GM12864 (cell line): ENCODE measurements at regions not wholly inside any gene's neighbourhood (a gene's known extent, or its start where the extent isn't known, plus 50 kb on each side); places are given as distances from the start of the nearest gene placed in this dataset.

Experiments
- DNase-seq: peaks from one replicate; pipeline ENCODE4 v3.0.0-alpha.2; 2011; ENCODE audit warnings: low read depth
- H3K4me3 ChIP-seq: 2 replicates; pipeline ENCODE4 v1.5.1; 2011; ENCODE audit warnings: mild to moderate bottlenecking, low read depth, low read length, control low read depth
- CTCF ChIP-seq: IDR thresholded peaks from 2 replicates; pipeline ENCODE4 v1.5.1; 2011; ENCODE audit warnings: low read depth, mild to moderate bottlenecking, moderate library complexity, low read length, control low read depth, inconsistent platforms; ENCODE audit errors: missing control alignments

GRCh38 chr4:108488865-108489264 lies 131.5 kb upstream of the RPL34 start:
- DNase-seq: no peak
- no peak for TF ChIP-seq CTCF
- no peak overlapping the region for H3K4me3 ChIP-seq

- H3K4me3 ChIP-seq: no peak overlapping the region
- no peak for DNase-seq
- TF ChIP-seq CTCF: no peak
Observed at GRCh38 chr4:108486046-108486445, 134.3 kb upstream of the RPL34 start.

- TF ChIP-seq CTCF: no peak
- no peak for DNase-seq
- no peak overlapping the region for H3K4me3 ChIP-seq
Observed at GRCh38 chr4:108484187-108484586, 136.2 kb upstream of the RPL34 start.

GRCh38 chr4:108483650-108484049 lies 136.7 kb upstream of the RPL34 start:
- no peak for TF ChIP-seq CTCF
- H3K4me3 ChIP-seq: no peak overlapping the region

GRCh38 chr4:108483079-108483478 lies 137.3 kb upstream of the RPL34 start:
- DNase-seq: no peak
- H3K4me3 ChIP-seq: no peak overlapping the region
- no peak for TF ChIP-seq CTCF

More at GRCh38 chr4:108483650-108484049, 136.7 kb upstream of the RPL34 start:
- no peak for DNase-seq

- TF ChIP-seq CTCF: no peak
- DNase-seq: no peak
Observed at GRCh38 chr4:108480881-108481280, 139.5 kb upstream of the RPL34 start.

GRCh38 chr4:108477527-108478108 lies 142.8 kb upstream of the RPL34 start:
- no peak for TF ChIP-seq CTCF
- DNase-seq: no peak
- H3K4me3 ChIP-seq: no peak overlapping the region

More at GRCh38 chr4:108480881-108481280, 139.5 kb upstream of the RPL34 start:
- no peak overlapping the region for H3K4me3 ChIP-seq
